Prostate gland (tissue), 2 donors: ENCODE measurements at regions not wholly inside any gene's neighbourhood (a gene's known extent, or its start where the extent isn't known, plus 50 kb on each side); places are given as distances from the start of the nearest gene placed in this dataset.

Experiments
- DNase-seq: peaks from one replicate; pipeline ENCODE4 v3.0.0-alpha.2; 2019; ENCODE audit warnings: low spot score
- H3K27ac ChIP-seq, 2 donors: fragments of 200-600 bp; sonication (generic); 2 replicates each; pipeline ENCODE4 v1.5.1; 2017 to 2019
- H3K27me3 ChIP-seq: fragments of 200-600 bp; sonication (generic); replicated peaks from 2 replicates; pipeline ENCODE4 v1.5.1; 2019; ENCODE audit not compliant: insufficient read depth
- H3K36me3 ChIP-seq, 2 donors: fragments of 200-600 bp; sonication (generic); 1 replicate in 1 of 2; 2 replicates in 1 of 2; pipeline versions ENCODE4 v1.5.1 to v1.8.1; 2017 to 2019
- H3K4me1 ChIP-seq: fragments of 200-600 bp; sonication (generic); replicated peaks from 2 replicates; pipeline ENCODE4 v1.5.1; 2019
- H3K4me3 ChIP-seq, 2 donors: fragments of 200-600 bp; sonication (generic); 2 replicates each; pipeline ENCODE4 v1.5.1; 2017 to 2019
- H3K9me3 ChIP-seq: fragments of 200-600 bp; sonication (generic); 2 replicates; pipeline ENCODE4 v1.5.1; 2017
- CTCF ChIP-seq, 4 experiments: fragments of 200-600 bp in 2 of 4; fragments of 450-650 bp in 2 of 4; sonication (generic) in 2 of 4; IDR thresholded peaks; 1 replicate in 3 of 4; 2 replicates in 1 of 4; pipeline ENCODE4 v1.5.1; 2016 to 2019; ENCODE audit warnings: antibody characterized with exemption in 4 of 4, mild to moderate bottlenecking in 2 of 4, moderate library complexity in 2 of 4
- POLR2A ChIP-seq: fragments of 450-650 bp; IDR thresholded peaks from one replicate; pipeline ENCODE4 v1.6.1; 2016; ENCODE audit warnings: antibody characterized with exemption, mild to moderate bottlenecking
- POLR2AphosphoS5 ChIP-seq: sonication (generic); formaldehyde crosslinking; IDR thresholded peaks from one replicate; pipeline ENCODE4 v1.6.1; 2017; ENCODE audit warnings: antibody characterized with exemption
- WGBS: methylation state at CpG from one replicate; pipeline ENCODE4 v1.1.5; 2018; 5-methylcytosine and 5-hydroxymethylcytosine counted together
- intact Hi-C: fragments of 100-400 bp; cut with DNase I; formaldehyde crosslinking; loops from one replicate; pipeline ENCODE4 v1.14.2; 2022

GRCh38 chr13:105519771-105520170 lies 1015.7 kb downstream of the EFNB2 start:
- Histone ChIP-seq H3K4me3 (no peak overlapping the region), H3K27ac (no peak overlapping the region), H3K27me3 (no peaks in the 10 kb centered on the region), H3K36me3 (no peaks in the 10 kb centered on the region), H3K9me3 (no peaks in the 10 kb centered on the region), H3K4me1 (no peaks in the 10 kb centered on the region)
- WGBS: 0% methylated on average over 1 of the region's 1 CpG
- intact Hi-C loops: no loop called here
- TF ChIP-seq POLR2AphosphoS5: no peak
- no peak for TF ChIP-seq CTCF (IDR thresholded peaks at IDR 0.05)
- TF ChIP-seq POLR2A: no peak
- no peak for DNase-seq

GRCh38 chr13:105518086-105518485 lies 1017.4 kb downstream of the EFNB2 start:
- WGBS: 97% methylated on average over 4 of the region's 4 CpGs
- intact Hi-C loops: no loop called here
- Histone ChIP-seq H3K4me3 (no peak overlapping the region), H3K27me3 (no peaks in the 10 kb centered on the region), H3K36me3 (no peaks in the 10 kb centered on the region), H3K9me3 (no peaks in the 10 kb centered on the region), H3K27ac (no peak overlapping the region), H3K4me1 (no peaks in the 10 kb centered on the region)
- TF ChIP-seq POLR2A (no peak), CTCF (IDR thresholded peaks at IDR 0.05) (no peak), POLR2AphosphoS5 (no peak)
- DNase-seq: no peak

DNA sequence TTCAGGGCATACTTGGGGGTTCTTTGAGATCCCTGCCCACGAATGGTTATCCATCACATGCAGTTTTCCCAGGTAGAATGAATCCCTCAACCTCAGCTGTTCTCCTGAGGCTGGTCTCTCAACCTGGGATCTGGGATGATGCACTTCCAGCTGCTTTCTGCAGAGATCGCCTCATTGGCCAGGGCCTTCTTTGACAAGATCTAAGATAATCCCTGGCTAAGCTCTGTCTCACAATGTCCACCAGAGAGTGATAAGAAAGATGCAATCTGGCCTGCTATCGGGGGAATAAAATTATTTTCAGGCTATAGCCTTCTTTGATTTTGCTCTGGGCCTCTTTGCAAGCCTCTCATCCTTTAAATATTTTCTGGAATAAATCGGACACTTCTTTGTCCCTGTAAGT lies 1021.1 kb downstream of the EFNB2 start:
- intact Hi-C loops: no loop called here
- 94% methylated on average over 4 of the region's 4 CpGs for WGBS
- DNase-seq: no peak
- TF ChIP-seq POLR2AphosphoS5 (no peak), CTCF (IDR thresholded peaks at IDR 0.05) (no peak), POLR2A (no peak)
- Histone ChIP-seq H3K36me3 (no peaks in the 10 kb centered on the region), H3K27me3 (no peaks in the 10 kb centered on the region), H3K9me3 (no peaks in the 10 kb centered on the region), H3K27ac (no peak overlapping the region), H3K4me3 (no peak overlapping the region), H3K4me1 (no peaks in the 10 kb centered on the region)

GRCh38 chr13:105513448-105513847 lies 1022.0 kb downstream of the EFNB2 start:
- H3K4me1 ChIP-seq: no peaks in the 10 kb centered on the region
- no peaks in the 10 kb centered on the region for H3K36me3 ChIP-seq
- no peaks in the 10 kb centered on the region for H3K9me3 ChIP-seq
- intact Hi-C loops: no loop called here
- no peak for DNase-seq
- TF ChIP-seq CTCF (IDR thresholded peaks at IDR 0.05) (no peak), POLR2AphosphoS5 (no peak), POLR2A (no peak)
- H3K4me3 ChIP-seq: no peak overlapping the region
- H3K27ac ChIP-seq: no peak overlapping the region
- WGBS: 88% methylated on average over 2 of the region's 2 CpGs
- no peaks in the 10 kb centered on the region for H3K27me3 ChIP-seq

DNA sequence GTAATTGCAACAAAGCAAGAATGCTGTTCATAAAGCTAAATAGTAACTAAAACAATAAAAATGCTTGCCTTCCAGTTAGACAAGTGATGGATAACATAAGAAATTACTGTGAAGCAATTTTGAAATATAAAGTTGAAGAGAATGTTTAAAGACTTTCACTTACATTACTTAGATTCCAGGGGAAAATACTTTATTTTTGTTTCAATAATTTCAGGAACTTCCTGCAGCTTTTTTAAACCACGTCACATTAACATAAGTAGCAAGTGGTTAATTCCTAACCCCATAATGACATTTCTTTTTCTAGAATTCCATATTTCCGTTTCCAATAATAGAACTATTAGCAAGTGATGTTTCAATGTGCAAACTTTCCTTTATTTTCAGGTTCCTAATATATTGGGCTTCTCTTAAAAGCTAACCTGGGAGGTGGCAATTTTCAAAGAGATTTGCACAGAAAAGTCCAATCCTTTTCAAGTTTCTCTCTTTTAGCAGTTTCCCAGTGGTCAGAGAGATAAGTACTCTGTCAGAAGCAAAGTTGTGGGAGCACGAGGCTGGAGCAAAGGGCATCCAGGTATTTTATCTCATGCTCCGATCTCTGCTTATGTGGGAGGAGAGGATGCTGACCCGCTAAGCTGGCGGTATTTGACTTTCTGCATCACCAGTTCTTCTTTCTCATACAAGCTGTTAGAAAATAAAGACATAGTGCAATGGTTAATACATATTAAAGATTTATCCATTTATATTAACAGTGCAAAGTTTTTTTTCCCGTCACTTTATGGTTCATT lies 1025.3 kb downstream of the EFNB2 start:
- DNase-seq: no peak
- H3K4me1 ChIP-seq: no peaks in the 10 kb centered on the region
- H3K9me3 ChIP-seq: no peaks in the 10 kb centered on the region
- no peaks in the 10 kb centered on the region for H3K27me3 ChIP-seq
- no peak for TF ChIP-seq POLR2A
- H3K27ac ChIP-seq: no peak overlapping the region
- no peak overlapping the region for H3K4me3 ChIP-seq
- 66% methylated on average over 7 of the region's 7 CpGs for WGBS
- intact Hi-C loops: no loop called here
- H3K36me3 ChIP-seq: no peaks in the 10 kb centered on the region
